ENCODE measurements at regions not wholly inside any gene's neighbourhood (a gene's known extent, or its start where the extent isn't known, plus 50 kb on each side); places are given as distances from the start of the nearest gene placed in this dataset.

DNA sequence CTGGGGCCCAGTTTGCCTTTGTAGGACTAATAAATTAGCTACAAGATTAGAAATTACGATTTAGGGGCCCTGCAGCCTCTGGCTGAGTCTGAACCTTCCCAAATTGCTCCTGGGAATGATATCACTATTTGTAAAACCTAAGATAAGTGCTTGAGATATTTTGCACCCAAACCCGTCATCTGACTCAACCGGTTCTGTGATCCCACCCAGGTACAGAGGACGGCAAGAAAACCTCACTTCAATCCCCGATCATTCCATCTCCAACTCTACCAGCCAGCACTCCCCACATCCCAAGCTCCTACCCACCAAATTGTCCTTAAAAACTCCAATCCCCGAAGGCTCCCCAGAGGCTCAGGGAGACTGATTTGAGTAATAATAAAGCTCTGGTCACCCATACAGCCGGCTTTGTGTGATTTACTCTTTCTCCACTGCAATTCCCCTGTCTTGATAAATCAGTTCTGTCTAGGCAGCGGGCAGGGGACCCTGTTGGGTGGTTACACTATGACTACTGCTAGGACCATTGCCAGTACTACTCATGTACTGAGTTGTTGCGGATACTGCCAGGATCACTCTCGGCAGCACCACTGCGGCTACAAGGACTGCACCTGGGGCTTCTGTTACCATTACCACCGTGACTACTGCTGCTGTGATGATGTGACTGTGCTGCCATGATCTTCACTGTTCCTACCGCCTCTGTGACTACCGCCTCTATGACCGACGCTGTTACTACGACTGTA is 73.1 kb downstream of the IRF8 start:
- DNase-seq (ENCODE audit: low spot score) = no peak

DNA sequence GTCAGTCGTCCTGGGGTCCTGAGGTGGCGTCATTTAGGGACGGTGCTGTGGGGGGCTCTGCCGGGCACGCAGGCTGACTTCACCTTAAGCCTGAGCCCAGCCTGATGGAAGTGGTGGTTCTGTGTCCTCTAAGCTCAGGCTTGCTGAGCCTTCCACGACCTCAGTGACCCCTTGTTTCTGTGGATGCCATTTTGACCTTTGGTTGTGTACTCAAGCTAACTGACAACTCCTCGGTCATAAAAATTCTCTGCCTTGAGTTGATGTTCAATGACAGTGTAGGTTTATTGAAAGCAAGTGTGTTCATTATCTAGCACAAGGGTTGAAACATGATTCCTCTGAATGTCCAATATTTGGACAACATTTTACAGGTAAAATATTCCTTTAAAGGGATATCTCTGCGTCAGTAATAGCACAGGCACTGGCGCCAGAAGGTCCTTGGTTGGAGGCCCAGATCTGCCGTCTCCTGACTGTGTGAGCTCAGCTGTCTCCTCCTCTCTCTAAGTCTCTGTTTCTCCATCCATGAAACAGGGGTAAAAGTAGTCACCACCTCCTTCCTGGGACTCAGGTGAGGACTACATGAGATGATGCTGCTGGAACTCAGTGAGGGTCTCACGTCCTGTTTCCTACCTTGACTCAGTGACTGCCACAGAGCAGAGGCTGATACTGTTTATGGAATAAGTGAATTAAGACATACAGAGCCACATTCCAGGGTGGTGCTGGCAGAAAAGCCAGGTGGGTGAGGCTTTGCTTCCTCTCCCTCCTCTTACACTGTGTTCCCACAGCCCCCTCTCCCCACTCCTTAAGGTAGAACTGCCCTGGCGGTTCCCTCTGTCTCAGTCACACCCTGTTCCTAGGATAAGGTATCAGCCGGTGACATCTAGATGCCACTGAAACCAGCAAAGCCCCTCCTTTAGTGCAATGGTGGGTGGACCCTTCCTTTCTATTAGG is 75.7 kb downstream of the IRF8 start:
- DNase-seq (ENCODE audit: low spot score) = no peak

- DNase-seq (ENCODE audit: low spot score) = no peak
These were observed 76.6 kb downstream of the IRF8 start for GRCh38 chr16:85975451-85975981.

GRCh38 chr16:85978291-85978775 is 79.4 kb downstream of the IRF8 start:
- no peak for DNase-seq (ENCODE audit: low spot score)

DNA sequence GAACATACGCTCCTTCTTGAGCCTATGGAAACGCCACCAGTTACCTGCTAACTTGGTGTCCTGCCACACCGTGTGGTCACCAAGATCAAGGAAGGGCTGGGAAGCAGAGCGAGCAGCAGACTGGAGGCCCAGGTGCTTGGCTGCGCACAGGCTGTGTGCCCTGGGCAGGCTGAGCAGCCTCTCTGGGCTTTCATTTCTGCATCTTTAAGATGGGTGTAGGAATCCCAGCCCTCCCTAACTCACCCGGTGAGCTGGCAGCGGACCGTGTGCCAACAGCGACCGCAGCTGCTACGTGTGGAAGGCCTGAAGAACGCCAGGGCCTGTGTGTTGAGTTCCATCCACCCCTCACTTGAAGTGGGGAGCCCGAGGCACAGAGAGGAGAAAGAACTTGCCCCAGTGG is 80.0 kb downstream of the IRF8 start:
- no peak for DNase-seq (ENCODE audit: low spot score)

- DNase-seq (ENCODE audit: low spot score) = peak; percentile 49
These were observed 80.6 kb downstream of the IRF8 start for GRCh38 chr16:85979605-85980004.

DNA sequence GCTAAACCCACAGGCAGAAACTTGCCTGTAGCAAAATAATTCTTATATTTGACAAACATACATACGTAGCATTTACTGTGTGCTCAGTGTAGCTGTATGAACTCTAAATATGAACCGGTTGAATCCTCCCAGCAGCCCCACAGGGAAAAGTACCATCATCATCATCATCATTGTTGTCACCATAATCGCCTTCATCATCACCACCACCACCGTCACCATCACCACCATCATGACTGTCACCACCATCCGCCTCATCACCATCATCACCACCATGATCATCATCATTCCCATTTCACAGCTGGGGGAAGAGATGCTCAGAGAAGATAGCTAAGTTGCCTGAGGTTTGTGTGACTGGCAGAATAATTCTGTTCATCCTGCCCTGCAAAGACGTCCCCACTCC is 81.7 kb downstream of the IRF8 start:
- DNase-seq (ENCODE audit: low spot score) = no peak

DNA sequence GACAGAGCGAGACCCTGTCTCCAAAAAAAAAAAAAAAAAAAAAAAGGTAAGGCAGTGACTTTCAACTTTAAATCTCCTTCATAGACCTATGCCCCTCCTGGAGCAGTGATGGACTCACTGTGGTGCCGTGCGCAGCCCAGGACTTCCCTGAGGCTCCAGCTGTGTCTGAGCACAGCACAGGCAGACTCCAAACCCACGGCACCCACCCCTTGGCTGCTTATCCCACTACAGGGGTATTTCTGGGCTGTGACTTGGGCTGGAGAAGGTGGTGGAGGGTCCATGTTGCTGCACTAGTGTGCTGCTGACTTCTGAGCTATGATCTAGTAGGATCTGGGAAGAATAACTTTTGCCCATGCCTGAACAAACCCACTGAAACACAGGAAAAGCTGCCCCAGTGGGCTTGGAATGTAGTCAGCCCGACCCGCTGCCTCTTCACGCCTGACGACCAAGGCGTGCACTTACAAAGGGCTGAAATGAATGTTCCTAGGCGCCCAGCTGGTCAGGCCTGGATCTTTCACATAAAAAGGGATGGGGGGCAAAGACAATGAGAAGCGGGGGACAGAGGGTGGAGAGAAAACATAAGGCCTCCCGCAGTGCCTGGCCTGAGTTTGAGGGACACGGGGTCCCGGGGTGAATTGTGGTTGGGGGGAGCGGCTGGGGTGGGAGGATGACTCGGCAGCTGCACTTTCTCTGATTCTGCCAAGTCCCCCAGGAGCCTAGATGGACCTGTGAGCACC is 83.0 kb downstream of the IRF8 start:
- no peak for DNase-seq (ENCODE audit: low spot score)

GRCh38 chr16:85982563-85982939 is 83.6 kb downstream of the IRF8 start:
- DNase-seq (ENCODE audit: low spot score) = no peak

- DNase-seq (ENCODE audit: low spot score) = no peak
These were observed 84.1 kb downstream of the IRF8 start for GRCh38 chr16:85983064-85983463.

DNA sequence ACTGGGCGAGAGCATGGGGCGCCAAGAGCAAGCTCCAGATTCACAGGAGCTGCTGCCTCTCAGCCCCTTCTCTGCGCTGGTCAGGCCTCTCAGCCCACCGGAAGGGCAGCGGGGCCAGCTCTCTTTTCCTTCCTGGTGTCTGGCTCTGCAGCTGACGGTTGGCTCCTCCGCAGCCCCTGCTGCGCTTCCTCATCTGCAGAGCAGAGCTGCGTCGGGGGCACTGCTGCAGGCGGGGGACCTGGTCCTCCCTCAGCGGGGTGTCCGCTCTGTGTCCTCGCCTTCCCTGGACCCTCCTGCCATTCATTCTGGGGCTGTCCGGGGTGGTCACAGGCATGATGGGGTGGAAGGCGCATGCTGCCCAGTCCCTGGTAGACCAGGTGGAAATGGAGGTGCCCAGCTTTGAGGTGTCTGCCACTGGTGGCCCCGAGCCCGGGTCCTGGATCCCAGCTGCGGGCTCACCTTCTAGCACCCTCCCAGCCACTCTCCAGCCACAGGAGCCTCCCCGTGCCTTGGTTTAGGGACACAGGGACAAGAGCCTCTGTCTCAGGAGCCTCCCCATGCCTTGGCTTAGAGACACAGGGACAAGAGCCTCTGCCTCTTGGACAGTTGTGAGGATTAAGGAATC is 84.8 kb downstream of the IRF8 start:
- no peak for DNase-seq (ENCODE audit: low spot score)

- DNase-seq (ENCODE audit: low spot score) = no peak
These were observed 85.4 kb downstream of the IRF8 start for GRCh38 chr16:85984231-85984880.

DNA sequence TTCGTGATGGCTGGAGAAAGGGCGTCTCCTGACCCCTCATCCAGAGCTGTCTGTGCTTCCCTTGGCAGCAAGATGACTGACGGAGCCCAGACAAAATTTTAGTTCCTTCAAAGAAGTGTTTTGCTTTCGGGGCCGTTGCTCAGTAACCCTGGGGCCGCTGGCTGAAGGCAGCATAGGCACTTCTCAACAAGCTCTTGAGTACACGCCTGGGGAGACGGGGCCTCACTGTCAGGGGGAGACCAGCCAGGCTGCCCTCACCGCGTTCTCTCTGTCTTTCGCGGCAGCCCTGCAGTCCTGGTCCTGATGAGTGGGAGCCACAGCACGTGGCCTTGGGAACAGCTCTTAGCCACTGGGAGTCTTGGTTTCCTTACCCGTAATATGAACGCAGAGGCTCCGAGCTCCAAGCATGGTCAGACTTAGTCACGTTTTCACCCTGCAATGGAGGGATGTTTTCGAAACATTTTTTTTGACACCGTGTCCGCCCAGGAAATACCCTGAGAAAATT is 86.0 kb downstream of the IRF8 start:
- DNase-seq (ENCODE audit: low spot score) = no peak

GRCh38 chr16:85986931-85987749 is 88.2 kb downstream of the IRF8 start:
- DNase-seq (ENCODE audit: low spot score) = peak; percentile 97

GRCh38 chr16:85987750-85988078 is 88.8 kb downstream of the IRF8 start:
- no peak for DNase-seq (ENCODE audit: low spot score)

DNA sequence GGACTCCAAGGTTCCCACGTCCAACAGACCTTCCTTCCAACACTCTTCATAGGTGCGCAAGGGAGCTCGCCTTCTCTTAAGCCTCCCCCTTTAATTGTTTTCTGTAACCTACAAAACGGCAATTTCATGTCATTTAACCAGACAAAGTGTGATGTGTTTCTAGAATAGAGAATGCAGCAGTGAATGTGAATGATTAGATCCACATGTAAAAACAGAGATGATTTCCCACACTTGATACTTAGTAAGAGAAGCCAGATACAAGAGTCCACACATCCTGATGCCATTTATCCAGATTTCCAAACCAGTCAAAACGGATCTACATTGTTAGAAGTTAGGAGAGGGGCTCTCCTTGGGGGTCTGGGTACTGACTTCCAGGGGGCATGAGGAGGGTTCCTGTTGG is 89.3 kb downstream of the IRF8 start:
- DNase-seq (ENCODE audit: low spot score) = no peak

DNA sequence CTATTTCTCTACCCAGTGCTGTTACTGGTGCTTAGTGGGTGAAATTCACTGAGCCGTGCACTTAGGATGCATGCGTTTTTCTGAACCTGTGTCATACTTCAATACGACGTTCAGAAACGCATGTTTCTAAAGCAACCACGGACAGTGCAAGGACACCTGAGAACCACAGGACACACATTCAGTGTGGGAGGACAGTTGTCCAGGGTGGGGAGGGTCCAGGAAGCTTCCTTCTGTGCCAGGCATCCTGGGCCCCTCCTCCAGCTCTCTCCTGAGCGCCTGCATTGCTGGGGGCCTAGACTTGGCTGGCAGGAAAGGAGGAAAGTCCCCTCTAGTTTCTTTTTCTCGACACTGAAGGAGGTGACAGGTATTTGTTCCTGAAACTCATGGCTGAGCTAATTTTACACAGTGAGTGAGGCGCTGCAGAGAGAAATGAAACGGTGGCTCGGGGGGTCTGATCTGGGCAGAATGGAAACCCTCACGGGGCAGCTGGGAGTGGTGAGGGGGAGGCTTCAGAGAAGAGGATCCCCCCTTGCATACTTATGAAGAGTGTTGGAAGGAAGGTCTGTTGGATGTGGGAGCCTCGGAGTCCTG is 89.9 kb downstream of the IRF8 start:
- DNase-seq (ENCODE audit: low spot score) = no peak

- no peak for DNase-seq (ENCODE audit: low spot score)
These were observed 90.4 kb downstream of the IRF8 start for GRCh38 chr16:85989376-85989775.

DNA sequence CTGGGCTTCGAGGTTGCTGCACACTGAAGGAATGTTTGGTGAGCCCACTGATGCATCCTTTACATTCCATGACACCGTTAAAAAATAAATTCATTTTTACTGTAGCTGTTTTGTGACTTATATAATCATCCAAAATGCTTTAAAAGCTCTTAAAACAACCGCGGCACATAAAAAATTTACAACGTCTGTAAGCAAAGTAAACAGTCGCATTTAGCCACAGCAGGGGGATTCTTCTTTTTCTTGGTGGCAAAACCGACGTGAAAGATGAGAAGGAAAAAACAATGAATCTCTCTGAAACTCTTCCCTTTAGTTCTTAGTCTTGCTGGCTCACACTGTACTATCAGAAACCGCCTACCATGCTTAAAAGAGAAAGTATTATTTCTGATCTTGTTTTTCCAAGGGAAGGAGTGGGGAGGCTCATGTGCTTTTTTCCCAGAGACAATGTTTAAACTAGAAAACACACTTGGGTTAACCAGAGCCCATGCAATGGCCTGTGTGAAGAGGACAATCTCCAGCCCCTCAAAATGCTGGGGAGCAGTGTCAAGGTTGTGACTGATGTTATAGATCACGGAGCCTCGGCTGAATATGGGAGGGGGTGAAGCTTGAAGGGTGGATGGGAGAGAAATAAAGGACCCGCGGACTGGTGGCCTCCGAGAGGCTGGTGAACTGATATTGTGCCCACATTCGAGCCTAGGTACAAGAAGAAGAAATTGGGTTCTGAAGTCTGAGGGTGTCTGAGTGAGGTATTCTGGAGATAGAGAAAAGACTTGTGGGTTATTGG is 91.1 kb downstream of the IRF8 start:
- no peak for DNase-seq (ENCODE audit: low spot score)
